Esophagus squamous epithelium (tissue), 4 donors: ENCODE measurements at regions not wholly inside any gene's neighbourhood (a gene's known extent, or its start where the extent isn't known, plus 50 kb on each side); places are given as distances from the start of the nearest gene placed in this dataset.

Experiments used
- CTCF ChIP-seq, 6 experiments: fragments of 450-650 bp in 4 of 6; fragments of 200-600 bp in 2 of 6; sonication (generic) in 2 of 6; IDR thresholded peaks; one replicate each; pipeline ENCODE4 v1.5.1; 2016 to 2019; ENCODE audit warnings: antibody characterized with exemption in 6 of 6, mild to moderate bottlenecking in 4 of 6, moderate library complexity in 4 of 6
- POLR2A ChIP-seq, 4 donors: fragments of 450-650 bp; IDR thresholded peaks; one replicate each; pipeline ENCODE4 v1.6.1; 2017; ENCODE audit warnings: antibody characterized with exemption in 4 of 4, mild to moderate bottlenecking in 4 of 4, moderate library complexity in 3 of 4

GRCh38 chr6:93017626-93018025 lies 401.7 kb downstream of the EPHA7 start:
- no peak for TF ChIP-seq CTCF (IDR thresholded peaks at IDR 0.05)
- TF ChIP-seq POLR2A (IDR thresholded peaks at IDR 0.05), result no peak
